Progenitor cell of endocrine pancreas (in vitro differentiated cells): ENCODE measurements at regions not wholly inside any gene's neighbourhood (a gene's known extent, or its start where the extent isn't known, plus 50 kb on each side); places are given as distances from the start of the nearest gene placed in this dataset.

Experiments used
- DNase-seq: peaks from one replicate; pipeline ENCODE4 v3.0.0; 2021; ENCODE audit warnings: low spot score; ENCODE audit not compliant: unreplicated experiment
- H3K27ac Mint-ChIP-seq: 2 replicates; pipeline ENCODE4 v1.8.0; 2021; ENCODE audit warnings: mild to moderate bottlenecking, moderate library complexity, mixed read lengths
- H3K27me3 Mint-ChIP-seq: 2 replicates; pipeline ENCODE4 v1.8.0; 2021; ENCODE audit warnings: mixed read lengths
- H3K36me3 Mint-ChIP-seq: 2 replicates; pipeline ENCODE4 v1.8.0; 2022; ENCODE audit warnings: mixed read lengths; ENCODE audit not compliant: insufficient read depth
- H3K4me1 Mint-ChIP-seq: 2 replicates; pipeline ENCODE4 v1.8.0; 2021; ENCODE audit warnings: low read depth, mixed read lengths
- H3K4me3 Mint-ChIP-seq: 2 replicates; pipeline ENCODE4 v1.8.0; 2021; ENCODE audit warnings: low read depth, mild to moderate bottlenecking, moderate library complexity, mixed read lengths
- H3K9me3 Mint-ChIP-seq: 2 replicates; pipeline ENCODE4 v1.8.0; 2021; ENCODE audit warnings: low read depth, mixed read lengths
- CTCF ChIP-seq: fragments of 200-600 bp; sonication (generic); IDR thresholded peaks from one replicate; pipeline ENCODE4 v1.5.0; 2021; ENCODE audit warnings: antibody characterized with exemption, mild to moderate bottlenecking; ENCODE audit not compliant: unreplicated experiment

GRCh38 chr2:172294983-172295382, 132.4 kb upstream of the ITGA6 start:
- Mint-ChIP-seq H3K4me3 (no peak overlapping the region), H3K27ac (no peak overlapping the region), H3K36me3 (no peaks in the 10 kb centered on the region), H3K4me1 (peaks cover 20% of the 10 kb centered on the region), H3K27me3 (peaks cover 9% of the 10 kb centered on the region), H3K9me3 (no peaks in the 10 kb centered on the region)
- no peak for DNase-seq
- no peak for TF ChIP-seq CTCF

DNA sequence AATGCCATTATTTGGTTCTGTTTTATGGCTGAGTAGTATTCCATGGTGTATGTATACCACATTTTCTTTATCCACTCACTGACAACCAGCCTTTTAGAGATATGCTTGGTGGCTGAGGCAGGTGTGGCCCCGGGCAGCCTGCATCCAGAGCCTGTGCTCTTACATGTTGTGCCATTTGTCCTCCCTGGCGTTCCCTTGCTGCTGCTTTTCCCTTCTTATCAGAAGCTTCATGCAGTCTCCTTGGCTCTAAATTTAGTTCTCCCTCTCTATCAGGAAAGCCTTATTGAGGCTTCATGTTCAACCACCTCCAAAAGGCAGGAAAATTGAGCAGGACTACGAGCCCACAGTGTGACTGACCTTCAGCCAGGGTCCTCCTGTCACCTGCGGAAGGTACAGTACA, 131.7 kb upstream of the ITGA6 start:
- no peak for TF ChIP-seq CTCF
- DNase-seq, result no peak
- Mint-ChIP-seq H3K9me3 (no peaks in the 10 kb centered on the region), H3K4me1 (peaks cover 20% of the 10 kb centered on the region), H3K27ac (no peak overlapping the region), H3K27me3 (peaks cover 9% of the 10 kb centered on the region), H3K36me3 (no peaks in the 10 kb centered on the region), H3K4me3 (no peak overlapping the region)

DNA sequence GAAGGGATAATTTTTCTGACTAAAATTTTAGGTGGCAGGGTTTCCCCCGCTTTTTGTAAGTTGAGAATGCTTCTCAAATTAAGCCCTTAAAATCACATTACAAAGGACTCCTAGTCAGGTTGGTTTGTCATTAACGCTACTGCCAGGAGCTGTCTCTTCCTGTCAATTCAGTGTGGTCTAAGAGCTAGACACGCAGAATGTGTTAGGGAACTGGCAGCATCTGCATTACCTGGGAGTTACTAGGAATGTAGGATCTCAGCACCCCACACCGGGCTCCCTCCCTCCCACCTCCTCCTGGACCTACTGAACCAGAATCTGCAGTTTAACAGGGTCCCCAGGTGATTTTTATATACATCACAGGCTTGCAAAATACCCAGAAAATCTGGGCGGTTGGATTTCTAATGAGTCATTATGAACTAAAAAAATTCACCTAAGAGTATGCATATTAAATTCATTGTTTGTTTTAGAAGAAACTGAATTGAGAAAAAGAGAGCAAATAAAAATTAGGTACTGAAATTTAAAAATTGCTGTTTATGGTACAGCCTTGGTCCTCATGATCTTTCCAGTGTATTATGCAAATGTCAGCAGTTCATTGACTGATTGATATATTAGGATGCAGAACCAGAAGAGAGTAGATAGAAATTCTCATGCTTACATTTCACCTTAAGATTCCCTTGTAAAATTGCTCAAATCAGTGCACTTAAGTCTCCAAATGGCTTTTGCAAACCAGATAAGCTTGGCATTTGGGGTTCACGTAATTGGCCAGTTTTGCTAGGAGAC, 130.9 kb upstream of the ITGA6 start:
- no peak overlapping the region for H3K27ac Mint-ChIP-seq
- no peak for DNase-seq
- no peaks in the 10 kb centered on the region for H3K9me3 Mint-ChIP-seq
- H3K4me1 Mint-ChIP-seq, result peaks cover 20% of the 10 kb centered on the region
- no peak for TF ChIP-seq CTCF
- no peak overlapping the region for H3K4me3 Mint-ChIP-seq
- H3K36me3 Mint-ChIP-seq, result no peaks in the 10 kb centered on the region
- peaks cover 9% of the 10 kb centered on the region for H3K27me3 Mint-ChIP-seq

GRCh38 chr2:172297531-172297930, 129.9 kb upstream of the ITGA6 start:
- H3K27me3 Mint-ChIP-seq, result peaks cover 9% of the 10 kb centered on the region
- H3K4me3 Mint-ChIP-seq, result no peak overlapping the region
- H3K36me3 Mint-ChIP-seq, result no peaks in the 10 kb centered on the region
- no peak for DNase-seq
- no peak overlapping the region for H3K27ac Mint-ChIP-seq
- no peak for TF ChIP-seq CTCF
- H3K4me1 Mint-ChIP-seq, result peaks cover 20% of the 10 kb centered on the region
- no peaks in the 10 kb centered on the region for H3K9me3 Mint-ChIP-seq

DNA sequence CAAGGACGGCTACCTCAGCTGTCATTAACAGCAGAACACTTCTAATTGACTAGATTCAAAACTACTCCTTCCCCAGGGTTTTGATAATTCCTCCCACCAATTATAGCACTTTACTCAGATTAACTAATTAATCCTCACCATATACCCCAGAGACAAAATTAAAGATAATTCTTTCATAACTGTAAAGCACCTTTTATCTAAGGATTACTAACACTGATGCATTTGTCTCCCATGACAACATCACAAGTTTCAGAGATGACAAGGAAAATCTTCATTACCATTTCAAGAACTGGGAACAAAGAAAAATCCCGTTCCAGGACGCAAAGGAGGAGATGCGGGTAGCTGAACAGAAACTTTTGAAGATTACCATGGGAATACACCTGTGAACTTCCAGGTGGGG, 129.4 kb upstream of the ITGA6 start:
- Mint-ChIP-seq H3K4me3 (no peak overlapping the region), H3K4me1 (peaks cover 20% of the 10 kb centered on the region), H3K36me3 (no peaks in the 10 kb centered on the region), H3K9me3 (no peaks in the 10 kb centered on the region), H3K27me3 (peaks cover 9% of the 10 kb centered on the region), H3K27ac (no peak overlapping the region)
- no peak for DNase-seq
- TF ChIP-seq CTCF, result no peak
